Keratinocyte (primary cell): ENCODE measurements at regions not wholly inside any gene's neighbourhood (a gene's known extent, or its start where the extent isn't known, plus 50 kb on each side); places are given as distances from the start of the nearest gene placed in this dataset.

Source experiments
- EZH2 ChIP-seq: IDR thresholded peaks from one replicate; pipeline ENCODE4 v1.6.1; 2012; ENCODE audit warnings: inconsistent platforms, mild to moderate bottlenecking, low read length, moderate library complexity
- TF ChIP-seq, protein P1 (sequence below), 3 experiments: IDR thresholded peaks in 1 of 3; conservative IDR thresholded peaks in 1 of 3; optimal IDR thresholded peaks in 1 of 3; 2 replicates in 2 of 3; 3 replicates in 1 of 3; pipeline versions ENCODE3 to v1.5.1; 2011; ENCODE audit warnings: low read length in 3 of 3, mild to moderate bottlenecking in 3 of 3, moderate library complexity in 2 of 3, control low read depth in 1 of 3, inconsistent platforms in 1 of 3; ENCODE audit not compliant: insufficient read depth in 2 of 3; ENCODE audit errors: extremely low read depth in 1 of 3

DNA sequence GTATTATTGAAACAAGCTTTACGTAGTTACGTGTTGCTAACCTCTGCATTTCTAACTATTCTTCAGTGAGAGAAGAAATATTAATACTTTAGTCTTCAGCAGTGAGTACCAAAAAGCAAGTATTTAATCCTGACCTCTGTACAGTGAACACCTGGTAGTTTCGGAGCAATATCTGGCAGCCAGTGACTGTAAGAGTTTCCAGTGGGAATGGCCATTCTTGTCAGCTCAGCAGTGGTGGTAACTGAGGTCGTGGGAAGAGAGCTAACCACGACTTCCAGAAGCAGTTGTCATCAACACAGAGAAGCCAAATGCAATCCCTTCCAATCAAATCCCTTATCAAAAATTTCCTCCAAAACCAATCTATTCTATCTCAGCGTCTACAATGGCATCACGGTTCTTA lies 1500.2 kb upstream of the FLRT2 start:
- TF ChIP-seq, protein P1, sequence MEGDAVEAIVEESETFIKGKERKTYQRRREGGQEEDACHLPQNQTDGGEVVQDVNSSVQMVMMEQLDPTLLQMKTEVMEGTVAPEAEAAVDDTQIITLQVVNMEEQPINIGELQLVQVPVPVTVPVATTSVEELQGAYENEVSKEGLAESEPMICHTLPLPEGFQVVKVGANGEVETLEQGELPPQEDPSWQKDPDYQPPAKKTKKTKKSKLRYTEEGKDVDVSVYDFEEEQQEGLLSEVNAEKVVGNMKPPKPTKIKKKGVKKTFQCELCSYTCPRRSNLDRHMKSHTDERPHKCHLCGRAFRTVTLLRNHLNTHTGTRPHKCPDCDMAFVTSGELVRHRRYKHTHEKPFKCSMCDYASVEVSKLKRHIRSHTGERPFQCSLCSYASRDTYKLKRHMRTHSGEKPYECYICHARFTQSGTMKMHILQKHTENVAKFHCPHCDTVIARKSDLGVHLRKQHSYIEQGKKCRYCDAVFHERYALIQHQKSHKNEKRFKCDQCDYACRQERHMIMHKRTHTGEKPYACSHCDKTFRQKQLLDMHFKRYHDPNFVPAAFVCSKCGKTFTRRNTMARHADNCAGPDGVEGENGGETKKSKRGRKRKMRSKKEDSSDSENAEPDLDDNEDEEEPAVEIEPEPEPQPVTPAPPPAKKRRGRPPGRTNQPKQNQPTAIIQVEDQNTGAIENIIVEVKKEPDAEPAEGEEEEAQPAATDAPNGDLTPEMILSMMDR (optimal IDR thresholded peaks at IDR 0.05 in 1 of 3, IDR thresholded peaks at IDR 0.05 in 1 of 3, conservative IDR thresholded peaks at IDR 0.05 in 1 of 3; ENCODE audit: extremely low read depth in 1 of 3, insufficient read depth in 2 of 3, low read length in 3 of 3), result no peak
- TF ChIP-seq EZH2, result no peak
